SU-DHL-6 (cell line): ENCODE measurements at regions not wholly inside any gene's neighbourhood (a gene's known extent, or its start where the extent isn't known, plus 50 kb on each side); places are given as distances from the start of the nearest gene placed in this dataset.

Experiments used
- H2AFZ ChIP-seq: fragments of 200-600 bp; sonication (generic); 2 replicates; pipeline ENCODE4 v1.6.1; 2014; ENCODE audit warnings: low read depth, mild to moderate bottlenecking, moderate library complexity, mixed read lengths, antibody characterized with exemption, low read length; ENCODE audit not compliant: severe bottlenecking
- H3F3A ChIP-seq: fragments of 200-600 bp; shearing (Covaris generic); 2 replicates; pipeline ENCODE4 v1.6.0; 2016; ENCODE audit warnings: antibody characterized with exemption, mild to moderate bottlenecking; ENCODE audit not compliant: insufficient read depth
- H3K27ac ChIP-seq: fragments of 200-600 bp; sonication (generic); 2 replicates; pipeline ENCODE4 v1.5.1; 2016; ENCODE audit warnings: low read depth, mild to moderate bottlenecking, low read length, moderate library complexity, mixed read lengths
- H3K27me3 ChIP-seq: fragments of 200-600 bp; sonication (generic), shearing (Covaris generic); 2 replicates; pipeline ENCODE4 v1.6.0; 2014; ENCODE audit warnings: mild to moderate bottlenecking, low read length
- H3K36me3 ChIP-seq: fragments of 200-600 bp; sonication (generic); 2 replicates; pipeline ENCODE4 v1.6.1; 2014; ENCODE audit warnings: mild to moderate bottlenecking, low read length, mixed read lengths
- H3K4me2 ChIP-seq: fragments of 300-600, 200-600 bp; shearing (Covaris generic), sonication (generic); 2 replicates; pipeline ENCODE4 v1.6.0; 2014; ENCODE audit warnings: low read length, low read depth, mild to moderate bottlenecking; ENCODE audit not compliant: poor library complexity, severe bottlenecking
- H3K4me3 ChIP-seq: fragments of 200-600 bp; sonication (generic); 2 replicates; pipeline ENCODE4 v1.5.1; 2014; ENCODE audit warnings: antibody characterized with exemption, low read length, mild to moderate bottlenecking, mixed read lengths; ENCODE audit not compliant: insufficient read depth, poor library complexity, severe bottlenecking
- H3K79me2 ChIP-seq: fragments of 200-600 bp; sonication (generic); 2 replicates; pipeline ENCODE4 v1.6.1; 2014; ENCODE audit warnings: mild to moderate bottlenecking, low read length, moderate library complexity; ENCODE audit not compliant: insufficient read depth
- H3K9ac ChIP-seq: fragments of 200-600 bp; sonication (generic); 2 replicates; pipeline ENCODE4 v1.7.0; 2014; ENCODE audit warnings: mild to moderate bottlenecking, low read length
- H3K9me2 ChIP-seq: fragments of 200-600 bp; sonication (generic); replicated peaks from 2 replicates; pipeline ENCODE4 v1.6.1; 2014; ENCODE audit warnings: low read length; ENCODE audit not compliant: insufficient read depth
- H3K9me3 ChIP-seq: fragments of 200-600 bp; sonication (generic); 2 replicates; pipeline ENCODE4 v1.6.1; 2014; ENCODE audit warnings: low read length, mixed read lengths; ENCODE audit not compliant: insufficient read depth
- H4K20me1 ChIP-seq: fragments of 200-600 bp; sonication (generic); 2 replicates; pipeline ENCODE4 v1.6.1; 2014; ENCODE audit warnings: low read depth, mild to moderate bottlenecking, antibody characterized with exemption, low read length, moderate library complexity, mixed read lengths
- EZH2phosphoT487 ChIP-seq: fragments of 200-600 bp; sonication (generic), shearing (Covaris generic); conservative IDR thresholded peaks from 2 replicates; pipeline ENCODE4 v1.6.1; 2018; ENCODE audit warnings: mild to moderate bottlenecking, antibody characterized with exemption, low read length, moderate library complexity, mixed read lengths
- TF ChIP-seq, protein P1 (sequence below): fragments of 200-600 bp; sonication (generic); IDR thresholded peaks from one replicate; pipeline ENCODE4 v1.5.1; 2017; ENCODE audit warnings: antibody characterized with exemption, mild to moderate bottlenecking, low read length, moderate library complexity; ENCODE audit not compliant: insufficient read depth, poor library complexity, severe bottlenecking

DNA sequence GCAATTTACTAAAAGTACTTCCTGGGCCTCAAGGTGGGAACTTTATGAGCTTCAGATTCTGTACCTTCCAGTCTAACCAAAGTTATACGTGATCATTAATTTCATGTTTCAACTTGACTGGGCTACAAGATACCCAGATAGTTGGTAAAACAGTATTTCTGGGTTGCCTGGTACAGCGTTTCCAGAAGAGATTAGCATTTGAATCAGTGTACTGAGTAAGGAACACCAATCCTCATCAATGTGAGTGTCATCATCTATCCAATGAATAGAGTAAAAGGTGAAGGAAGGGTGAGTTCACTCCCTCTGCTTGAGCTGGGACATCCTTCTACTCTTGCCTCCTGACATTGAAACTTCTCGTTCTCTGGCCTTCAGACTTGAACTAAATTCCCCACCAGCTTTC, 274.5 kb upstream of the ID2 start:
- H2AFZ ChIP-seq = no peak overlapping the region
- H3K27ac ChIP-seq = no peak overlapping the region
- H3K27me3 ChIP-seq = no peaks in the 10 kb centered on the region
- H3K36me3 ChIP-seq = no peaks in the 10 kb centered on the region
- no peak overlapping the region for H3K4me2 ChIP-seq
- no peak overlapping the region for H3K4me3 ChIP-seq
- no peaks in the 10 kb centered on the region for H4K20me1 ChIP-seq
- TF ChIP-seq EZH2phosphoT487 = no peak
- TF ChIP-seq, protein P1, sequence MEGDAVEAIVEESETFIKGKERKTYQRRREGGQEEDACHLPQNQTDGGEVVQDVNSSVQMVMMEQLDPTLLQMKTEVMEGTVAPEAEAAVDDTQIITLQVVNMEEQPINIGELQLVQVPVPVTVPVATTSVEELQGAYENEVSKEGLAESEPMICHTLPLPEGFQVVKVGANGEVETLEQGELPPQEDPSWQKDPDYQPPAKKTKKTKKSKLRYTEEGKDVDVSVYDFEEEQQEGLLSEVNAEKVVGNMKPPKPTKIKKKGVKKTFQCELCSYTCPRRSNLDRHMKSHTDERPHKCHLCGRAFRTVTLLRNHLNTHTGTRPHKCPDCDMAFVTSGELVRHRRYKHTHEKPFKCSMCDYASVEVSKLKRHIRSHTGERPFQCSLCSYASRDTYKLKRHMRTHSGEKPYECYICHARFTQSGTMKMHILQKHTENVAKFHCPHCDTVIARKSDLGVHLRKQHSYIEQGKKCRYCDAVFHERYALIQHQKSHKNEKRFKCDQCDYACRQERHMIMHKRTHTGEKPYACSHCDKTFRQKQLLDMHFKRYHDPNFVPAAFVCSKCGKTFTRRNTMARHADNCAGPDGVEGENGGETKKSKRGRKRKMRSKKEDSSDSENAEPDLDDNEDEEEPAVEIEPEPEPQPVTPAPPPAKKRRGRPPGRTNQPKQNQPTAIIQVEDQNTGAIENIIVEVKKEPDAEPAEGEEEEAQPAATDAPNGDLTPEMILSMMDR = no peak
- H3K9me2 ChIP-seq = no peaks in the 10 kb centered on the region
- H3K79me2 ChIP-seq = no peaks in the 10 kb centered on the region
- H3K9me3 ChIP-seq = no peaks in the 10 kb centered on the region
- H3K9ac ChIP-seq = no peak overlapping the region
- H3F3A ChIP-seq = no peaks in the 10 kb centered on the region

DNA sequence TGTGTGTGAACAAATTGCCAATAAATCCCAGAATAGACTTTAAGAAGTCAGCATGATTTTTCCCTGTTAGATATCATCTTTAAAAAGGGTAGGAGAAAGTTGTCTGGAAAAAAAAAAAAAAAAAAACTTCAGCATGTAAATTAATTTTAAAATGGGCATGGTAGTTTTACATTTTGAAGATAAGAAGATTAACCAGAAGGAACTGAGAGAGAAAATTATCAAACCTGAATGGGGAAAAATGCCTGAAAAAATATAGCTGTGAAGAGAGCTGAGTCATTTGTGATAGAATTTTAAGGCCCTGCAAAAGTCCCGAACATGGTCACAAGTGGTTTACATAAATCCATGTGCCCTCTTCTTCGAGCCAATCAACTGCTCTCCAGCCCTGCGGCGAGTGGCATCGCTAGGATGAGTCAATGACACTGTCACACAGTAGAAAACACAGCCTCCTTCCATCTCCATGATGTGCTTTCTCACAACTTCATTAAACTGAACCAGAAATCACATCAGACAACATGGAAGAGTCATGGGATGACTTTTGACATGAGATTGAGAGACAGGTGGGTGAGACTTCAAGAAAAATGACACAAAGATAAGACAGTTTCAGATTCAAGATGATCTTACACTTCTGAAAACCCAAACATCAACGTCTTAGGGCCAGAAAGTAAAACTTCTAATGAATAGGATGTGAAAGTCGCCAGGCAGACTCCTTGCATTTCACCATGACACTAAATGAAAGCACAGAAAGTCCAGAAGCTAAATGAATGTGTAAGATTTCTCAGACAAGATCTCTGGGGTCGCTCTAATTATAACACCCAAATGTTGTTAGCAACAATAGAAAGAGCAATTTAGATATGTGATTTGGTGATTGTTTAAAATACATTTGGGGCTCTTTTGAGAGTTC, 273.0 kb upstream of the ID2 start:
- Histone ChIP-seq H3K79me2 (no peaks in the 10 kb centered on the region), H4K20me1 (no peaks in the 10 kb centered on the region), H3K4me2 (no peak overlapping the region), H3K9ac (no peak overlapping the region), H3K27ac (no peak overlapping the region), H3K9me3 (no peaks in the 10 kb centered on the region), H3K27me3 (no peaks in the 10 kb centered on the region), H3K36me3 (no peaks in the 10 kb centered on the region), H2AFZ (no peak overlapping the region), H3F3A (no peaks in the 10 kb centered on the region), H3K4me3 (no peak overlapping the region), H3K9me2 (no peaks in the 10 kb centered on the region)
- TF ChIP-seq EZH2phosphoT487 = no peak
- TF ChIP-seq, protein P1 = no peak

DNA sequence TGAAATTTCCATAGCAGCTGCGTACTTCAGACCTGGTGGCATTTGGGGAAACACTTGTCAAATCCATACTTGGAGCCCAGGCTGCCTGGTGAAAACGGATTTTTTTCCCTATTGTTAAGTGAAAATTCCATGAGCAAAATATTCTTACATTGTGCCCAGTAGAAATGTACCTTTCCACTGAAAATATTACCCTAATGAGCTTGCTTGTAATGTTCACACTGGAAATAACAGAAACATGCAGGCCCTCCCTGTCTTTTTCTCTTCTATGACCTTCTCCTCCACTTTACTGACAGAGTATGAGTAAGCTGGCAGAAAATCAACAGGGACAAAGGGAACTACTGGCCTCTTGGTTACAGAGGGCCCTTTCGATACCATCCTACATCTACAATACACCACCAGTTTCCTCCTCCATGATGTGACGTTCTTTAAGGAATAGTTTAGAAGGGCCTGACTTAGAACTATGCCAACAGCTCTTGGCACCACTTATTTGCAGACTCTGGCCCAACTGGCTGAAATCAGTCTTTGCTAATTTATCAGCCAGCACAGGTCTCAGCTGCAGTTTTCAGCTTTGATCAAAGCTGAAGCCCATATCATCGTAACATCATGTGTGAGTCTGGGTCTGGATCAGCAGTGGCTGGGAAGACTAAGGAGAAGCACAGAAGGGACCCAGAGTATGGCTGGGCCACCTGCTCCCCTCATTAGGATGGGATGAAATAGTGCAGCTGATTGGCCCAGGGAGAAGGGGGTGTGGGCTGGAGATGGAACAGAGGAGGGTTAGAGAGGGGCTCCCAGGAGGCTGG, 272.2 kb upstream of the ID2 start:
- Histone ChIP-seq H3K27me3 (no peaks in the 10 kb centered on the region), H3K27ac (no peak overlapping the region), H3K9ac (no peak overlapping the region)

More for the DNA sequence above, 272.2 kb upstream of the ID2 start:
- Histone ChIP-seq H3K4me2 (no peak overlapping the region), H3F3A (no peaks in the 10 kb centered on the region), H2AFZ (no peak overlapping the region), H4K20me1 (no peaks in the 10 kb centered on the region), H3K79me2 (no peaks in the 10 kb centered on the region), H3K9me3 (no peaks in the 10 kb centered on the region), H3K9me2 (no peaks in the 10 kb centered on the region), H3K4me3 (no peak overlapping the region), H3K36me3 (no peaks in the 10 kb centered on the region)
- TF ChIP-seq, protein P1 = no peak
- no peak for TF ChIP-seq EZH2phosphoT487
